Astrocyte (in vitro differentiated cells and primary cell): ENCODE measurements at regions not wholly inside any gene's neighbourhood (a gene's known extent, or its start where the extent isn't known, plus 50 kb on each side); places are given as distances from the start of the nearest gene placed in this dataset.

ENCODE experiments used
- DNase-seq: peaks from one replicate; pipeline ENCODE4 v3.0.0-alpha.2; 2010; ENCODE audit warnings: low read depth
- FAIRE-seq: peaks from 2 replicates; lab custom pipeline; 2011; peaks lifted over from hg19 to GRCh38; lab: Jason Lieb, UNC
- H2AFZ ChIP-seq: 2 replicates; pipeline ENCODE4 v1.6.0; 2012; ENCODE audit warnings: low read depth, low read length, inconsistent platforms
- H3K27ac ChIP-seq: 2 replicates; pipeline ENCODE4 v1.5.1; 2011; ENCODE audit warnings: low read depth, low read length, inconsistent platforms
- H3K27me3 ChIP-seq: 2 replicates; pipeline ENCODE4 v1.6.0; 2011; ENCODE audit warnings: low read length, inconsistent platforms; ENCODE audit not compliant: insufficient read depth
- H3K36me3 ChIP-seq: 2 replicates; pipeline ENCODE4 v1.5.1; 2011; ENCODE audit warnings: low read length, inconsistent platforms; ENCODE audit not compliant: insufficient read depth
- H3K4me1 ChIP-seq: 2 replicates; pipeline ENCODE4 v1.5.1; 2011; ENCODE audit warnings: low read length, inconsistent platforms; ENCODE audit not compliant: insufficient read depth
- H3K4me2 ChIP-seq: 2 replicates; pipeline ENCODE4 v1.6.0; 2012; ENCODE audit warnings: low read length, inconsistent platforms
- H3K4me3 ChIP-seq: 2 replicates; pipeline ENCODE4 v1.5.1; 2011; ENCODE audit warnings: low read depth, mild to moderate bottlenecking, low read length, inconsistent platforms; ENCODE audit not compliant: insufficient read depth
- H3K79me2 ChIP-seq: 2 replicates; pipeline ENCODE4 v1.6.0; 2012; ENCODE audit warnings: mild to moderate bottlenecking, low read length, inconsistent platforms; ENCODE audit not compliant: insufficient read depth
- H3K9ac ChIP-seq: 2 replicates; pipeline ENCODE4 v1.6.0; 2012; ENCODE audit warnings: mild to moderate bottlenecking, low read length, inconsistent platforms
- H3K9me3 ChIP-seq: 2 replicates; pipeline ENCODE4 v1.5.1; 2012; ENCODE audit warnings: low read depth, mild to moderate bottlenecking, low read length, inconsistent platforms; ENCODE audit not compliant: insufficient read depth
- H4K20me1 ChIP-seq: 2 replicates; pipeline ENCODE4 v1.6.0; 2012; ENCODE audit warnings: low read length, inconsistent platforms; ENCODE audit not compliant: insufficient read depth
- H3K27ac Mint-ChIP-seq: one replicate; pipeline ENCODE4 v1.8.0; 2021; ENCODE audit warnings: mild to moderate bottlenecking, mixed read lengths; ENCODE audit not compliant: unreplicated experiment
- H3K27me3 Mint-ChIP-seq: one replicate; pipeline ENCODE4 v1.8.0; 2021; ENCODE audit warnings: low read depth, mixed read lengths; ENCODE audit not compliant: unreplicated experiment
- H3K36me3 Mint-ChIP-seq: one replicate; pipeline ENCODE4 v1.8.0; 2021; ENCODE audit warnings: low read depth, mixed read lengths; ENCODE audit not compliant: unreplicated experiment
- H3K4me1 Mint-ChIP-seq: one replicate; pipeline ENCODE4 v1.8.0; 2021; ENCODE audit warnings: low read depth, mixed read lengths; ENCODE audit not compliant: unreplicated experiment
- H3K4me3 Mint-ChIP-seq: one replicate; pipeline ENCODE4 v1.8.0; 2021; ENCODE audit warnings: mild to moderate bottlenecking, moderate library complexity, mixed read lengths; ENCODE audit not compliant: unreplicated experiment
- H3K9me3 Mint-ChIP-seq: one replicate; pipeline ENCODE4 v1.8.0; 2021; ENCODE audit warnings: mild to moderate bottlenecking, mixed read lengths; ENCODE audit not compliant: unreplicated experiment
- CTCF ChIP-seq: IDR thresholded peaks from 2 replicates; pipeline ENCODE4 v1.5.1; 2011; ENCODE audit warnings: low read depth, mild to moderate bottlenecking, inconsistent platforms, low read length, moderate library complexity; ENCODE audit not compliant: insufficient read depth
- EZH2 ChIP-seq: IDR thresholded peaks from 2 replicates; pipeline ENCODE4 v1.6.1; 2012; ENCODE audit warnings: mild to moderate bottlenecking, low read length, inconsistent platforms; ENCODE audit not compliant: insufficient read depth

GRCh38 chr7:41256186-41256945 lies 446.5 kb downstream of the INHBA start:
- no peaks in the 10 kb centered on the region for H3K9me3 ChIP-seq
- FAIRE-seq (peak; percentile 59), DNase-seq (peak; percentile 39)
- peaks cover 13% of the 10 kb centered on the region for H3K4me1 ChIP-seq
- H3K79me2 ChIP-seq: no peaks in the 10 kb centered on the region
- TF ChIP-seq EZH2 (no peak), CTCF (no peak)
- H3K4me1 Mint-ChIP-seq: peaks cover 24% of the 10 kb centered on the region
- H3K36me3 Mint-ChIP-seq: peaks cover under 1% of the 10 kb centered on the region
- no peak overlapping the region for H3K9ac ChIP-seq
- peak overlapping the region; percentile 35 for H3K4me2 ChIP-seq
- no peak overlapping the region for H2AFZ ChIP-seq
- no peaks in the 10 kb centered on the region for H4K20me1 ChIP-seq
- H3K4me3 ChIP-seq: no peak overlapping the region
- H3K36me3 ChIP-seq: no peaks in the 10 kb centered on the region
- H3K4me3 Mint-ChIP-seq: peak overlapping the region; percentile 2
- no peaks in the 10 kb centered on the region for H3K27me3 Mint-ChIP-seq
- H3K9me3 Mint-ChIP-seq: peaks cover 5% of the 10 kb centered on the region
- H3K27me3 ChIP-seq: no peaks in the 10 kb centered on the region
- H3K27ac Mint-ChIP-seq: peak overlapping the region; percentile 55
- peak overlapping the region; percentile 26 for H3K27ac ChIP-seq

GRCh38 chr7:41255716-41256115 lies 447.2 kb downstream of the INHBA start:
- H3K27ac Mint-ChIP-seq: peak overlapping the region; percentile 35
- H3K9me3 Mint-ChIP-seq: peaks cover 9% of the 10 kb centered on the region
- Histone ChIP-seq H3K4me2 (peak overlapping the region; percentile 35), H3K9me3 (no peaks in the 10 kb centered on the region), H3K9ac (no peak overlapping the region), H3K4me3 (no peak overlapping the region), H3K4me1 (peaks cover 13% of the 10 kb centered on the region), H3K36me3 (no peaks in the 10 kb centered on the region), H3K27me3 (no peaks in the 10 kb centered on the region), H3K27ac (no peak overlapping the region), H4K20me1 (no peaks in the 10 kb centered on the region), H2AFZ (no peak overlapping the region), H3K79me2 (no peaks in the 10 kb centered on the region)
- H3K4me3 Mint-ChIP-seq: peak overlapping the region; percentile 2
- FAIRE-seq: no peak
- peaks cover 1% of the 10 kb centered on the region for H3K36me3 Mint-ChIP-seq
- TF ChIP-seq CTCF (no peak), EZH2 (no peak)
- H3K4me1 Mint-ChIP-seq: peaks cover 19% of the 10 kb centered on the region
- no peak for DNase-seq
- no peaks in the 10 kb centered on the region for H3K27me3 Mint-ChIP-seq

GRCh38 chr7:41255113-41255512 lies 447.8 kb downstream of the INHBA start:
- H3K79me2 ChIP-seq: no peaks in the 10 kb centered on the region
- no peak overlapping the region for H3K27ac ChIP-seq
- no peak overlapping the region for H3K9ac ChIP-seq
- Mint-ChIP-seq H3K4me3 (no peak overlapping the region), H3K27ac (no peak overlapping the region), H3K36me3 (peaks cover 1% of the 10 kb centered on the region), H3K4me1 (peaks cover 16% of the 10 kb centered on the region), H3K9me3 (peaks cover 10% of the 10 kb centered on the region), H3K27me3 (no peaks in the 10 kb centered on the region)
- peaks cover 13% of the 10 kb centered on the region for H3K4me1 ChIP-seq
- H2AFZ ChIP-seq: no peak overlapping the region
- H3K4me3 ChIP-seq: no peak overlapping the region
- no peak for FAIRE-seq
- H3K4me2 ChIP-seq: no peak overlapping the region
- H3K9me3 ChIP-seq: no peaks in the 10 kb centered on the region
- no peak for DNase-seq
- H3K36me3 ChIP-seq: no peaks in the 10 kb centered on the region
- no peaks in the 10 kb centered on the region for H3K27me3 ChIP-seq
- TF ChIP-seq EZH2 (no peak), CTCF (no peak)
- H4K20me1 ChIP-seq: no peaks in the 10 kb centered on the region
